GM19043 (cell line): ENCODE measurements at regions not wholly inside any gene's neighbourhood (a gene's known extent, or its start where the extent isn't known, plus 50 kb on each side); places are given as distances from the start of the nearest gene placed in this dataset.

Source experiments
- ATAC-seq: cut with Tn5 transposase; IDR thresholded peaks from one replicate; pipeline ENCODE4 v1.9.1; 2021; ENCODE audit warnings: low read depth; ENCODE audit not compliant: unreplicated experiment

- ATAC-seq: no peak
Observed at GRCh38 chr22:48803171-48803947, 1024.3 kb downstream of the BRD1 start.

DNA sequence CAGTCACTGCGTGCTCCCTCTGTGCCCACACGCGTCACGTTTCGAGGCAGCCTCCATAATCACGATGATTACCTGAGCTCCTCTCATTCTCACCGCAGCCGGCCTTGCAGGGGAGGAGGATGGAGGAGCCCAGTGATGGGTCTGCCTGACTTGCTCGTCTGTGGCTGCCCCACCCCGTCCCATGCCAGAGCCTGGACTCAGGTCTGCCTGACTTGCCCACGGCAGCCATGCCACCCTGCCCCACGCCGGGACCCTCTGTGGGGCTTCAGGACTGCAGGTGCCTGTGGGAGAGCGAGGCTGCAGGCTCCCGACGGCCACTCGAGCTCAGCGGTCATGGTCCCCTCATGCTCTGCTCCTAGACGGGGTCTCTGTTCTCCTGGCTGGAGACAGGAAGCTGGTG lies 1025.1 kb downstream of the BRD1 start:
- ATAC-seq: no peak

DNA sequence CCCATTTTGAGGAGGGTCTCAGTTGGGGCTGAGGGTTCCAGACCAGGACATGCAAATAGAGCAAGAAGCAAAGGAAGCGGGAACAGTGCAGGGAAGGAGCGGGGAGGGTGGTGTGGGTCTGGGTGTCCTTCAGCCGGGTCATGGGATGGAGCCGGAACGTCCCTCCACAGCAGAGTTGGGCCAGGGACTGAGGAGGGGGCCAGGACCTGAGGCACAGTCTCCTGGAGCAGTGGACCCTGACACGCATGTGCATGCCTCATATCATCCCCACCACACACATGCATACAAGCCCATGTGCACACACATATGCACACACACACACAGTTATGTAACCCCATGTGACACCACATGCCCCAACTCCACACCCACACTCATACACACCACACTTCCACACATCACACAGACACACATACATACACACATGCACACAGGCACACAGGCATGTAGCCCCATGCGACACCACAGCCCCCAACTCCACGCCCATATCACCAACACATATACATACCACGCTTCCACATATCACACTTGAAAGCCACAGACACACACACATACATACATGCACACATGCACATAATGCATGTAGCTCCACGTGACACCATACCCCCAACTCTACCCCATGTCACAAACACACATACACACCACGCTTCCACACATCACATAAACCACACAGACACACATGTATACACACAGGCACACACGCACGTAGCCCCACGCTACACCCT lies 1026.6 kb downstream of the BRD1 start:
- no peak for ATAC-seq

- no peak for ATAC-seq
Observed at GRCh38 chr22:48800036-48800885, 1027.4 kb downstream of the BRD1 start.

DNA sequence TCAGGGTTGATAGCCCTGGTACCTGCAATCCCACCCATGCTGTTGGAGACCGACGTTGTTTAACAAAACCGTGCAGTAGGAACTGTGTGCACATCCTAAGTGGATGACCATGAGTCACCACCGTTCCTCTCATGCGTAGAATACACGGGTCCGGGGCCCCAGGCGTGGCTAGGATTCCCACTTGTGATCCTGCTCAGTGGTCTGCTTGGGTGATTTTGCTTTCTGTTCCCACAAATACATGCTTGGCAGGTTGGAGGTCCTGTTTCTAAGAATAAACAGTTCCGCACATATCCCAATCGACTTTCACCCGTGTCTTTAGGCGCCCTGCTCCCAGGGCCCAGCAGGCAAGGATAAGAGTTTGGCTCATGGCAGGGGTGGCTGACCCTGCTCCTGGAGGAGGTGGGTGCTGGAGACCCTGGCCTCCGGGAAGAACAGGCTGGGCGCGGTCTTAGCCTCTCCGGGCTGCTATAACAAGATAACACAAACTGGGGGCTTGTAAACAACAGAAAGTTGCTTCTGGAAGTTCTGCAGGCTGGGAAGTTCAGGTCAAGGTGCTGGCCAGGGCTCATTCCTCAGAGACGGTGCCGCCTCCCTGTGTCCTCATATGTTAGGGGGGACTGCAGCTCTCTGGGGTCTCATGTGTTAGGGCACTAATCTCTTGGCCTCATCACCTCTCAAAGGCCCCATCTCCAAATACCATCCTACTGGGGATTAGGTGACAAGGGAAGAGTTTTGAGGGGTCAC lies 1028.3 kb downstream of the BRD1 start:
- no peak for ATAC-seq

GRCh38 chr22:48798281-48799226 lies 1029.1 kb downstream of the BRD1 start:
- no peak for ATAC-seq

- no peak for ATAC-seq
Observed at GRCh38 chr22:48797731-48798130, 1029.9 kb downstream of the BRD1 start.

- no peak for ATAC-seq
Observed at GRCh38 chr22:48796310-48797015, 1031.2 kb downstream of the BRD1 start.

GRCh38 chr22:48795664-48796063 lies 1032.0 kb downstream of the BRD1 start:
- no peak for ATAC-seq

DNA sequence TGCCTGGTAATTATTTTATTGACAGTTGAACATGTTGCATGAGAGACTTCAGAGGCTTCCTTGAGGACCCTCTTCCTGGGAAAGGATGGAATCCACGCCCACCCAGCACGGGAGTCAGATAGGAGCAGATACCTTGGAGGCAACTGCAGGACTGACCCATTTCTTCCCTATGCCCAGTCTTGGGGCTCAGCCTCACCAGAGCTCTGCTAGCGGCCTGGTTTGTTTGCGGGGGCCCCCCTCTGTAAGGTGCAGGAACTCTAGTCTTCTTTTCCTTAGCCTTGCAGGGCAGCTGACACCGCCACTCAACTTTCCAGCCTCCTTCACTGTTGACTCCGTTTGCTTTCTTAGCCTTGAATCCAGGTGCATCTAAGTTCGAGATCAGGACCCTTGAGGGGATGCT lies 1032.8 kb downstream of the BRD1 start:
- ATAC-seq: no peak

DNA sequence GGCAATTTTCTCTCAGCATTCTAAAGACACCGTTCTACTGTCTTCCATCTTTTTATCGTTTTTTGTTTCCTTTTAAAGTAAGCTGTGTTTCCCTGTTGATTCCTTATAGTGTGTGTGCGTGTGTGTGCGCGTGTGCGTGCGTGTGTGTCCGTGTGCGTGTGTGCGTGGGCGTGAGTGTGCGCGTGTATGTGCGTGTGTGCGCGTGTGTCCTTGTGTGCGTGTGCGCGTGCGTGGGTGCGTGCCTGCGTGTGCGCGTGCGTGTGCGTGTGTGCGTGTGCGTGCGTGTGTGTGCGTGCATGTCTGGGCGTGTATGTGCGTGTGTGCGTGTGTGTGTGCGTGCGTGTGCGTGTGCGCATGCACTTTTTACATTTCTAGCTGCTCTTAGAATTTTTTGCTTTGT lies 1033.7 kb downstream of the BRD1 start:
- no peak for ATAC-seq

DNA sequence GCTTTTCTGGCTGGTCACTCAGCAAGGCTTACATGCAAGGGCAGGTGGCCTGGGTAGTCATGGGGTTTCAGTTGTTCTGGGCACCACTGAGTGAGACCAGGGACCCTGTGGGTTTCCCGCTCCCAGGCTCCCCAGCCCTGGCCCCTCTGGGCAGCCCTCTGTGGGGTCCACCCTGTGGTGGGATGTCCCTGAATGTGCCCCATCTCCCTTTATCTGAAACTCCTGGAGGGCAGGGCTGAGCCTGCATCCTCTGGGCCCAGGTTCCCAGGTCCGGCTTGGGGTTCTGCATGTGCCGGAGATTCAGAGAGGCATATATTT lies 1041.0 kb downstream of the BRD1 start:
- no peak for ATAC-seq

DNA sequence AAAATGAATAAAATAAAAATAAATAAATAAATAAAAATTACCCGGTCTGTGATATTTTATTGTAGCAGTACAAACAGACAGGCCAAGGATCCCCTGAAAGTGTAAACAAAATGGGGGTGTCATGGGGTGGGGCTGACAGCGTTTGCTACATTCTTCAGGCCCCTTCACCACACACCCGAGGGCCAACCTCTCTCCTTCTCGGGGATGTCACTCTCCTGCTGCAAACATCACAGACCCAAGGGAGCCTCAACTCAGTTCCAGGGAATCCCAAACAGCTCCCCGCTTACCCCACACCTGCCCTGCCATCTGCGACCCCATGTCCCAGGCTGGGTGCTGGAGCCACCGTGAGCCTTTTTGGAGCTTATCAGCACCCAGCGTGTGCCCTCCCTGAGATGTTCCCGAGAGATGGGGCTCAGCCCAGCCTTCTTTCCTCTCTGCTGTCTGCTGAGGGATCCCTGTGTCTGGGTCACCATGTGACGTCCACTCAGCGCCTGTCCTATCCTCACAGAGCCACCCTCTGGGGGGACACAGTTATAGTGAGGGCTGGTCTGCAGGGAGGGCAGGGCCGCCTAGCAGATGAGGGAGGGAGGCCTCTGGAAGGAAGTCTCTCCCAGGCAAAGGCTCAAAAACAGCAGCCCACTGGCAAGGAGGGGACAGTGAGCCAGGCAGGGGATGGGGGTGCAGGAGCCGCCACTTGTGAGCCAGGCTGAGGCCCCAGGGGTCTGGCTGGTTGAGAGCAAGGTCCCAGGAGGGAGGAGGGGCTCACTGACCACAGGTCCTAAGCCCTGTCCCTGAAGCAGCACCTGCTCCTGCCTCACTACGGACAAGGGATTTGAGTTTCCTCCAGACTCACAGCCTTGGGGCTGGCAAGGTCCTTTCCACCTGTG lies 1041.6 kb downstream of the BRD1 start:
- ATAC-seq: no peak

DNA sequence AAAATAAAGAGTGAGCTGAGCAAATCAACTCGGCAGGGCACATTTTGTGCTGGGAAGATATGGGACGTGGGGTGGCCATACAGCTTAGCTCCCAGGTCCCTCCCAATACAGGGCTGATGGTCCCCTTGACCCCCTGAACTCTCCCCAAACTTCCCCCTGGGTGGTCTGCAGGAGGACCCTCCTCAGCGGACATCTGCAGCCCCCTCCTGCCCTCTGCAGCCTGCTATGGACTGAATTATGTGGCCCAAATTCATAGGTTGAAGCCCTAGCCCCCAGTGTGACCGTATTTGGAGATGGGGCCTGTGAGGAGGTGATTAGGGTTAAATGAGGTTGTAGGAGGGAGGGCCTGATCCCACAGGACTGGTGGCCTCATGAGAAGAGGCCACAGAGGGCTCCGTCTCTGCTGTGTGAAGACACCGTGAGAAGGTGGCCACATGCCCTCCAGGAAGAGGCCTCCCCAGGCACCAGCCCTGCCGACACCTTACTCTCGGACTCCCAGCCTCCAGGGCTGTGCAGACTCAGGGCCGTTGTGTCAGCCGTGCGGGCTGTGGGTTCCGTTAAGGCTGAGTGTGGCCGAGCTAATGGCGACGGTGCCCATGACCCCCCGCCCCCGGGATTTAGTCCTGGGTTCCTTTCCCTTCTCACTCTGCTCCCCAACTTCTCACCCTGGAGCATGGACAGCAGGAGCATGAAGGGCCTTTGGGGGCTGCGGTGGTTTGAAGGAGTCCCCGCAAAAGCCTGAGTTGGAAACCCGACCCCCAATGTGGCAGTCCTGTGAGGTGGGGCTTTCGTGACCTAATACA lies 1042.8 kb downstream of the BRD1 start:
- ATAC-seq: no peak

GRCh38 chr22:48783821-48784266 lies 1043.8 kb downstream of the BRD1 start:
- no peak for ATAC-seq

DNA sequence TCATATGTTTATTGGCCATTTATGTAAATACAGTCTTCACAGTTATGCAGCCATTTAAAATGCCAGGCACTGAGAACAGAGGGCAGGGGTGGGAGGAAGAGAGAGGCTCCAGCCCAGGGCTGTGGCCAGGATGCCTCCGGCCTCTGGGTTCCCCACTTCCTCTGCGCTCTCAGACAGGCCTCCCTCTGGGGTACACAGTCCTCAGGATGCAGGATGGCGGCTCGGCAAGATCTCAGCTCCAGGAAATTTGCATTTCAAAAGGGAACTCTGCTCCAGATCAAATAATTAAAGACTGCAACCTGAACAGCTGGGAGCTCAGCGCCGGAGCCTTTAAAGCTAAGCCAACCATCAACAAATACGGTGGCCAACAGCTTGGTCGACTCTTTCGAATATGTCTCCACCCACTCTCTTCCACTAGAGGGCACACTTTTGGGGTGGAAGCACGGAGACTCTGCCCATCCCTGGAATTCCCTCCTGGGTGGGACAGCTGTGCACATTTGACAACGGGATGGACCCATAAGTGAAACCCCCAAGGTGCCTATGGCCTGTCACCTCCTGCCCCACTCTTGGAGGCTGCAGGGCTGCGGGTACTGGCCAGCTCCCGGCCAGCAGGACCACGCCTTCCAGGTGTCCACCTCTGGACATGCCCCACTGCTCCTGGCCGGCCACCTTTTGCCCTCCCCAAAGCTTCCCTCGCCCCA lies 1044.7 kb downstream of the BRD1 start:
- ATAC-seq: no peak

DNA sequence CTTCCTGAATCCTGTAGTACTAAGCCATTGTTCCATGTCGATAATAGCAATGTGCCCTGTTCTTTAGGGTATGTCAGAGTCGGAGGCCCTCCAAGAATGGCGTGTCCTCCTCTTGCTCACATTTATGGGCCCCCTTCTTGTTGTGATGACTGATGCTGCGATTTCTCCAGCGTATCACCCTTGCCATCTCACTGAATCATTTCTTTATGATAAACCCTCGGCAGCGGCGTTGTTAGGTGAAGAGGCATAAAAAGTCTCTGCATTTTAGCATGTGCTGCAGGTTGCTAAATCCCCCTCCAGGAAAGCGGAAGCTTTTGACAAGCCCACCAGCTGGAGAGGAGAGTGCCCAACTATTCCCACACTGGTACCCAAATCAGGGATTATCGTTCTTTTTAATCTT lies 1045.3 kb downstream of the BRD1 start:
- no peak for ATAC-seq
